ENCODE measurements at regions not wholly inside any gene's neighbourhood (a gene's known extent, or its start where the extent isn't known, plus 50 kb on each side); places are given as distances from the start of the nearest gene placed in this dataset.

- no peaks in the 10 kb centered on the region for H3K4me1 Mint-ChIP-seq
- no peak for DNase-seq
- H3K27me3 Mint-ChIP-seq: no peaks in the 10 kb centered on the region
- no peaks in the 10 kb centered on the region for H3K36me3 Mint-ChIP-seq
- no peak overlapping the region for H3K4me3 Mint-ChIP-seq
- peaks cover 0 to 2% of the 10 kb centered on the region in 2 donors for H3K9me3 Mint-ChIP-seq
- ATAC-seq (replicated peaks): no peak
- no peak overlapping the region for H3K27ac Mint-ChIP-seq
These were observed 1525.9 kb upstream of the SLC10A2 start for GRCh38 chr13:104592127-104592526.

DNA sequence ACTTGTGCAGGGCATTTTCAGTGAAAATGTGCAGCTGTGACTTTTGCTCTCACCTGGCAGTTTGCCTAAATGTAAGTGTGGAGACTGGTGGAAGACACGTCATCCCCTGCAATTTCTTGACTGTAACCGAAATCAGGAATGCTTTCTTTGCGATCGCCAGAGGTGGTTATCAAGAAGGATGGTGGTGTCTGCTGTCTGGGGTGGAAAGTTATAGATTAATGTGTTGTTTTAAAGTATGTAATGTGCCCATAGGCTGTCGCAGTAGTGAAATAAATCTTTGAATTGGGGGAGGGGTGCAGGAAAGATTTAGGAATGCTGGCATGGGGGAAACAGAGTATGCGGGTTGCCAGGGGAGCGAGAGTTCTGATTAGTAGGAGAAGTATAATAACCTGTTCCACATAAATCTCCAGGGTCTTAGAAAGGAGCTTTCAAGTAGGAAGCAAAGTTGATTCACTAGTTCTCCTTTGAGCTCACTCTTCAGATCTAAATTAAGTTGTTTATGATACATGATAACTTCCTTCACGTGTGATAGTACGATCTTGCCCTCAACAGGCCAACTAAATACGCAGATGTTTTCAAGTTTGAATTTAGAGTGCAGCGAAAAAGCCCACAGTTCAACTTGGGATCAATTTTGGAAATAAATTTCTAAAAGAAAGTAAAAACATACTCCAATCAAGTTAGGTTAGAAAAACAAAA, 1520.0 kb upstream of the SLC10A2 start:
- Mint-ChIP-seq H3K9me3 (peaks cover 0 to 1% of the 10 kb centered on the region in 2 donors), H3K36me3 (no peaks in the 10 kb centered on the region), H3K27me3 (no peaks in the 10 kb centered on the region), H3K4me1 (no peaks in the 10 kb centered on the region), H3K4me3 (no peak overlapping the region), H3K27ac (no peak overlapping the region)
- no peak for DNase-seq
- no peak for ATAC-seq (replicated peaks)

DNA sequence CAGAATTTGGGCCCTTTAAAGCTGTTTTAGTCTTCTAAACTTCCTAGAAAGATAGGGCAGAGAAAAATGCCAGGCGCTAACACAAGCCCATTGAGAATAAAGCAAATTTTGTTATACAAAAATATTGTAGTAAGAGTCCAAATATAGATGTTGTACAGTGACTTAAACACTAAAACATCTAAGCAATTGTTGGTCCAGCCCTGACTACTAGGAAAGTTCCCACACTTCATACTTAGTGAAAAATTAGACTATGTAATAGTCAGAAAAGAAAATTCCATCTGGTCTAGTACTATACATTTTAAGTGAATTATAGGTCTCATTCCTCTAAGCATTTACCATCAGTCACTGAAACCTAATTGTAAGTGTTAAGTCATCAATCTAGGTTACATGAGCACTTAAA, 1518.3 kb upstream of the SLC10A2 start:
- Mint-ChIP-seq H3K4me1 (no peaks in the 10 kb centered on the region), H3K36me3 (no peaks in the 10 kb centered on the region), H3K27ac (no peak overlapping the region), H3K27me3 (no peaks in the 10 kb centered on the region), H3K9me3 (peaks cover 0 to 1% of the 10 kb centered on the region in 2 donors), H3K4me3 (no peak overlapping the region)
- ATAC-seq (replicated peaks): no peak
- no peak for DNase-seq

- no peaks in the 10 kb centered on the region for H3K36me3 Mint-ChIP-seq
- H3K27ac Mint-ChIP-seq: no peak overlapping the region
- no peak overlapping the region for H3K4me3 Mint-ChIP-seq
- DNase-seq: no peak
- ATAC-seq (replicated peaks): no peak
- peaks cover 0 to 1% of the 10 kb centered on the region in 2 donors for H3K9me3 Mint-ChIP-seq
- no peaks in the 10 kb centered on the region for H3K27me3 Mint-ChIP-seq
- H3K4me1 Mint-ChIP-seq: no peaks in the 10 kb centered on the region
These were observed 1514.7 kb upstream of the SLC10A2 start for GRCh38 chr13:104580931-104581330.

- H3K4me3 Mint-ChIP-seq: no peak overlapping the region
- H3K36me3 Mint-ChIP-seq: no peaks in the 10 kb centered on the region
- no peaks in the 10 kb centered on the region for H3K27me3 Mint-ChIP-seq
- H3K27ac Mint-ChIP-seq: no peak overlapping the region
- DNase-seq (no peak), ATAC-seq (replicated peaks) (no peak)
- H3K9me3 Mint-ChIP-seq: peaks cover 0 to 1% of the 10 kb centered on the region in 2 donors
- H3K4me1 Mint-ChIP-seq: no peaks in the 10 kb centered on the region
These were observed 1511.0 kb upstream of the SLC10A2 start for GRCh38 chr13:104577071-104577815.

DNA sequence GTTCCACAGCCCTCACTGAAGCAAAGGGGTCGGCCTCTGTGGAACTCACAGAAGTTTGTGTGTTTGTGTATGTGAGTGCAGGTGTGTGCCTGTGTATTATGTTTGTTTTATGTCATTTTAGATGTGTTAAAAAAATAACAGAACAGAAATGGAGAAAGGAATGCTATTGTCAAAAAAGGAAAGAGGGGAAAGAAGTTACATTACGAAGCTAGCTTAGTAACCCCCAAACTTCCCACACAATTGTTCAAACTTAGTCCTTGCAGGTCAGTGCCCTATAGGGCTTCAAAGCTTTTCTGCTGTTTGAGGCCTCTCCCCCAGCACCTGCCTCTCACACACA, 1505.6 kb upstream of the SLC10A2 start:
- Mint-ChIP-seq H3K4me1 (no peaks in the 10 kb centered on the region), H3K36me3 (no peaks in the 10 kb centered on the region), H3K9me3 (no peaks in the 10 kb centered on the region), H3K4me3 (no peak overlapping the region), H3K27ac (no peak overlapping the region), H3K27me3 (no peaks in the 10 kb centered on the region)
- no peak for ATAC-seq (replicated peaks)
- DNase-seq: no peak

GRCh38 chr13:104571161-104571892, 1505.1 kb upstream of the SLC10A2 start:
- Mint-ChIP-seq H3K4me1 (no peaks in the 10 kb centered on the region), H3K4me3 (no peak overlapping the region), H3K27ac (no peak overlapping the region), H3K9me3 (no peaks in the 10 kb centered on the region), H3K27me3 (no peaks in the 10 kb centered on the region), H3K36me3 (no peaks in the 10 kb centered on the region)
- ATAC-seq (replicated peaks): no peak
- DNase-seq: no peak

DNA sequence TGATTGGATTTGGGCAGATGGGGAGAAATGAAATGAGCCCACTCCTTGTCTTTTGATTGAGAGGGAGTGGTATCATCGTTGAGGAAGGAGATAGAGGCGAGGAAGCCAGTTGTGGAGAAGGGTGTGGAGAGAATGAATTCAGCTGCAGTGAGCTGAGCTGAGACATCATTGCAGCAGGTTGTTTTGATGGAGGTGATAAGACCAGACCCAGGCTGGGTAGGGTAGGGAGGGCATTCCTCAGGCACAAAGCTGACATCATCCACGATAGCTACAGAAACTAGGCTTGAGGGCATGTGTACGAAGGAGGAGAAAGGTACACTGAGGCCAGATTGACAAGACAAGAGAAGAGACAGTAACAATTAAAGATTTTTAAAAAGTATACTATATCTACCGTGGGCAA, 1500.9 kb upstream of the SLC10A2 start:
- Mint-ChIP-seq H3K4me1 (no peaks in the 10 kb centered on the region), H3K4me3 (no peak overlapping the region), H3K27me3 (no peaks in the 10 kb centered on the region), H3K27ac (no peak overlapping the region), H3K9me3 (peaks cover 3 to 5% of the 10 kb centered on the region in 2 donors), H3K36me3 (no peaks in the 10 kb centered on the region)
- DNase-seq: no peak
- no peak for ATAC-seq (replicated peaks)

- DNase-seq (no peak), ATAC-seq (replicated peaks) (no peak)
- no peak overlapping the region for H3K4me3 Mint-ChIP-seq
- no peaks in the 10 kb centered on the region for H3K27me3 Mint-ChIP-seq
- no peak overlapping the region for H3K27ac Mint-ChIP-seq
- H3K9me3 Mint-ChIP-seq: peaks cover 3 to 5% of the 10 kb centered on the region in 2 donors
- H3K36me3 Mint-ChIP-seq: no peaks in the 10 kb centered on the region
- H3K4me1 Mint-ChIP-seq: no peaks in the 10 kb centered on the region
These were observed 1499.7 kb upstream of the SLC10A2 start for GRCh38 chr13:104565888-104566287.

DNA sequence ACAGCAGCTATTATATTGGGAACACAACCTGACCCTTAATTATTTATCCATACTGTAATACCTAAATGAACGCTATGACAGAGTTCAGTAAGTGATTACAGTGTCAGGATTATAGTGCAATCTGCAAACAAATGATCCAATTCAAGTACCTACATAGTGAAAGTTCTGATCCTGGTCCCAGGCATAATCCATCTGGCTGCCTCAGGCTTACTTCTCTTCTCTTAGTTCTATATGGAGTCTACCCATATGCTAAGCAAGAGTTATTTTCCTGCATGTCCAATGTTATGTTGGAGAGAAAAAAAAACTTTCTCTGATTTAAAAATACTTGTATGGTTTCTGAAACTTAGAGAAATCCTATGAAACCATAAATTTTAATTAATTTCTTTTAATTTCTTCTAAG, 1487.7 kb upstream of the SLC10A2 start:
- no peak overlapping the region for H3K4me3 Mint-ChIP-seq
- no peaks in the 10 kb centered on the region for H3K4me1 Mint-ChIP-seq
- DNase-seq (no peak), ATAC-seq (replicated peaks) (no peak)
- no peaks in the 10 kb centered on the region for H3K27me3 Mint-ChIP-seq
- no peak overlapping the region for H3K27ac Mint-ChIP-seq
- H3K9me3 Mint-ChIP-seq: peaks cover 7 to 16% of the 10 kb centered on the region in 2 donors
- no peaks in the 10 kb centered on the region for H3K36me3 Mint-ChIP-seq

DNA sequence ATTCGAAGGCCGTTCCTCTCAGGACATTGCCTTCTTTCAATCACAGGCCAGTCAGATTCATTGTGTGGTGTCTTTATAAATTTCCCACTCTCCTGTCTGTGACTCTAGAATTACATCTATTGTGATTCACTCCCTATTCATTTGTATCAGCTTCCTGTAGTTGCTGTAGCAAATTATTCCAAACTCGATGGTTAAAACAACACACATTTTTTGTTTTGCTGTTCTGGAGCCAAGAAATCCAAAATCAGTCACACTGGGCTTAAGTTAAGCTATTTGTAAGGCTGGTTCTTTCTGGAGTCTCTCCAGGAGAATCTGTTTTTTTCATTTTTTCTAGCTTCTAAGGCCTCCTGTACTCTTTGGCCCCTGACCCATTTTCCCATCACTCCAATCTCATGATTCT, 1487.0 kb upstream of the SLC10A2 start:
- peaks cover 7 to 16% of the 10 kb centered on the region in 2 donors for H3K9me3 Mint-ChIP-seq
- no peaks in the 10 kb centered on the region for H3K36me3 Mint-ChIP-seq
- no peak overlapping the region for H3K4me3 Mint-ChIP-seq
- H3K27ac Mint-ChIP-seq: no peak overlapping the region
- no peaks in the 10 kb centered on the region for H3K4me1 Mint-ChIP-seq
- ATAC-seq (replicated peaks) (no peak), DNase-seq (no peak)
- H3K27me3 Mint-ChIP-seq: no peaks in the 10 kb centered on the region

GRCh38 chr13:104534847-104535246, 1468.6 kb upstream of the SLC10A2 start:
- Mint-ChIP-seq H3K27me3 (no peaks in the 10 kb centered on the region), H3K27ac (no peak overlapping the region), H3K9me3 (no peaks in the 10 kb centered on the region), H3K4me3 (no peak overlapping the region), H3K4me1 (no peaks in the 10 kb centered on the region), H3K36me3 (no peaks in the 10 kb centered on the region)
- DNase-seq (no peak), ATAC-seq (replicated peaks) (no peak)

GRCh38 chr13:104532132-104532531, 1465.9 kb upstream of the SLC10A2 start:
- Mint-ChIP-seq H3K4me1 (no peaks in the 10 kb centered on the region), H3K4me3 (no peak overlapping the region), H3K36me3 (no peaks in the 10 kb centered on the region), H3K27ac (no peak overlapping the region), H3K9me3 (no peaks in the 10 kb centered on the region), H3K27me3 (no peaks in the 10 kb centered on the region)
- DNase-seq (no peak), ATAC-seq (replicated peaks) (no peak)

- H3K27ac Mint-ChIP-seq: no peak overlapping the region
- no peak for ATAC-seq (replicated peaks)
- no peaks in the 10 kb centered on the region for H3K36me3 Mint-ChIP-seq
- H3K4me3 Mint-ChIP-seq: no peak overlapping the region
- no peaks in the 10 kb centered on the region for H3K27me3 Mint-ChIP-seq
- peaks cover under 1 to 1% of the 10 kb centered on the region in 2 donors for H3K9me3 Mint-ChIP-seq
- DNase-seq: no peak
- no peaks in the 10 kb centered on the region for H3K4me1 Mint-ChIP-seq
These were observed 1464.5 kb upstream of the SLC10A2 start for GRCh38 chr13:104530741-104531140.

DNA sequence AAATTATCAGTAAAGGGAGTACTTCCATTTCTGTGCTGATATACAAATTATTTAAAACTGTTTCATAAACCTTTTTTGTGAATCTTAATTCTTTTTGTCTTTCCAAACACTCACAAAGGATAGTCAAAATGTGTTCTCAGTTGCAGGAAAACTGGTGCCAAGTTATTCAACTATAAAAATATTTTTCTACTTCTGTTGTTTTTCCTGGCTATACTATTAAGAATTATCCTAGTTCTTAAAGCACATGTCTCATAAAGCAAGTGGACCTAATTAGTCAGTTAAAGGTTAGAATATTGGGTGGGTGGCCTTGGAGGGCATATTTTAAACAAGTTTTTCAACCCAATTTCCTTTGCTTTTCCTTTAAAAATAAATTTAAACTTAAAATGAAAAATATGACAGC, 1460.3 kb upstream of the SLC10A2 start:
- Mint-ChIP-seq H3K36me3 (no peaks in the 10 kb centered on the region), H3K4me3 (no peak overlapping the region), H3K27ac (no peak overlapping the region), H3K27me3 (no peaks in the 10 kb centered on the region), H3K4me1 (no peaks in the 10 kb centered on the region), H3K9me3 (peaks cover 3 to 4% of the 10 kb centered on the region in 2 donors)
- DNase-seq: no peak
- no peak for ATAC-seq (replicated peaks)
